SJSA1 (cell line): ENCODE measurements at regions not wholly inside any gene's neighbourhood (a gene's known extent, or its start where the extent isn't known, plus 50 kb on each side); places are given as distances from the start of the nearest gene placed in this dataset.
"Not testable (repeated sequence)": the region's sequence is repeated elsewhere in the genome, so short reads cannot be mapped to it uniquely, and the experiment has no call there.

Experiments
- DNase-seq, 2 experiments: peaks; one replicate each; pipeline ENCODE4 v3.0.0-alpha.2; 2015 to 2020; ENCODE audit warnings: low spot score in 2 of 2, low read depth in 1 of 2
- H3K27ac ChIP-seq: fragments of 250-450 bp; sonication (Bioruptor Pico); 2 replicates; pipeline ENCODE4 v1.5.1; 2020; ENCODE audit warnings: mild to moderate bottlenecking, moderate library complexity
- H3K27me3 ChIP-seq: fragments of 250-450 bp; sonication (Bioruptor Pico); replicated peaks from 2 replicates; pipeline ENCODE4 v1.5.1; 2020; ENCODE audit warnings: mild to moderate bottlenecking, moderate library complexity
- H3K36me3 ChIP-seq: fragments of 250-450 bp; sonication (Bioruptor Pico); 2 replicates; pipeline ENCODE4 v1.5.1; 2020; ENCODE audit warnings: mild to moderate bottlenecking
- H3K4me1 ChIP-seq: fragments of 250-450 bp; sonication (Bioruptor Pico); replicated peaks from 2 replicates; pipeline ENCODE4 v1.6.1; 2021; ENCODE audit warnings: mild to moderate bottlenecking
- H3K4me3 ChIP-seq: fragments of 250-450 bp; sonication (Bioruptor Pico); 2 replicates; pipeline ENCODE4 v1.5.1; 2020; ENCODE audit warnings: mild to moderate bottlenecking
- H3K9me3 ChIP-seq: fragments of 250-450 bp; sonication (Bioruptor Pico); replicated peaks from 2 replicates; pipeline ENCODE4 v1.5.1; 2020; ENCODE audit warnings: mild to moderate bottlenecking

DNA sequence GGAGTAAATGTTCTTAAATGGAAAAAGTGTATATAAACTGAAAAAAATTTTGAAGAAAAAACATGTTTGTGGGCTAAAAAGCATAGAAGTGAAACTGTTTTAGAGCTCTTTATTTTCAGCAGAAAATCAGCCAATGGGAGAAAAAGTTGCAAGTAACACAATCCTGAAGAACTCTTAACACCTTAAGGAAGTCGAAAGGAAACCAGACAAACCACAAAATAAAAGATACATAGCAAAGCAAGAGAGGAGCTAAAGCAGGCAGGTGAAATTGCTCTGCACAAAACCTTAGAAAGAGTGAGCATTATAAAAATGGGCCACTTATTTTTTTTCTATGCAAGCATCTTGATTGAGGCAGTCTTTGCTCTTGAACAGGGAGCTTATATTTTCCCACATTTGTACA lies 300.5 kb downstream of the RAP2B start:
- no peaks in the 10 kb centered on the region for H3K9me3 ChIP-seq
- H3K27ac ChIP-seq, result no peak overlapping the region
- H3K27me3 ChIP-seq, result no peaks in the 10 kb centered on the region
- DNase-seq, result no peak
- no peaks in the 10 kb centered on the region for H3K36me3 ChIP-seq
- no peak overlapping the region for H3K4me3 ChIP-seq
- no peaks in the 10 kb centered on the region for H3K4me1 ChIP-seq

DNA sequence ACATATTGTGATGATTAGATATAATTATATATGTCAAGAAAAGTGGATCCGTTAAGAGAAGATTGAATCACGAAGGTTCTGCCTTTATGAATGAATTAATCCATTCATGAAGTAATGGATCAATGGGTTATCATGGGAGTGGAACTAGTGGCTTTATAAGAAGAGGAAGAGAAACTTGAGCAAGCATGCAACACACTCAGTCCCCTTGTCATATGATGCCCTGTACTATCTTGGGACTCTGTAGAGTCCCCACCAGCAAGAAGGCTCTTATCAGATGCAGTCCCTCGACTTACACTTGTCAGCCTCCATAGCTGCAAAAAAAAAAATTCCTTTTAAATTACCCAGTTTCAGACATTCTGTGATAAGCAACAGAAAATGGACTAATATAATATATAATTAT lies 301.9 kb downstream of the RAP2B start:
- Histone ChIP-seq H3K4me1 (no peaks in the 10 kb centered on the region), H3K9me3 (no peaks in the 10 kb centered on the region), H3K27me3 (no peaks in the 10 kb centered on the region), H3K27ac (no peak overlapping the region), H3K36me3 (no peaks in the 10 kb centered on the region), H3K4me3 (no peak overlapping the region)
- no peak for DNase-seq

DNA sequence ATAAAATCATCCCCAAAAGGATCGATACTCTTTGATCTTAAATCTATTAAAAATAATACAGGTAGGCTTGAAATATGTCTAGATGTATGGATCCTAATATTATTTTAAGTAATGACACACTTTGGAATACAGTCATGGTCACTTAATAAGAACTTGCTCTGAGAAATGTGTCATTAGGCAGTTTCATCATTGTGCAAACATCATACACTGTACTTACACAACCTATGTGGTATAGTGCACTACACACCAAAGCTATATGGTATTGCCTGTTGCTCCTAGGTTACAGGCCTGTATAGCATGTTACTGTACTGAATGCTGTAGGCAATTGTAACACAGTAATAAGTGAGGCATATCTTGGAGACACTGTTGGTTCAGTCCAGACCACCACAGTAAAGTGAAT lies 307.1 kb downstream of the RAP2B start:
- DNase-seq, result no peak
- Histone ChIP-seq H3K27me3 (no peaks in the 10 kb centered on the region), H3K36me3 (no peaks in the 10 kb centered on the region), H3K27ac (no peak overlapping the region), H3K4me3 (no peak overlapping the region), H3K9me3 (no peaks in the 10 kb centered on the region), H3K4me1 (no peaks in the 10 kb centered on the region)

DNA sequence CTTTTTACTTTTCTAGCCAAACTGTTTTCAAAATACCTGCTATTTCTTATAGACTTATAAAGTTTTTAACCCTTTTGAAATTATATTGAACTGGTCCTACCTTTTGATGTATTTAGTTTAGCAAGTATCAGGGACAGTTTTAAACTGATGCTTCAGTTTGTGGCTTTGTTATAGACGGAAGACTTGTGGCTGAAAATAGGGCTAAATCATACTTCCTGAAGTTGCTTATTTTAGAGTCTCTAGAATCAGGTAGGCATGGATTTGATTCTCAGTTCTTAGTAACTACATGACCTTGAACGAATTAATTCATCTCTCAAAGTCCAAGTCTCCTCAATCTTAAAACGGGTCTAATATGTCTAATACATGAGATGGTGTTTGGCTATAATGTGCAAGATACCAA lies 322.8 kb downstream of the RAP2B start:
- H3K27me3 ChIP-seq, result no peaks in the 10 kb centered on the region
- H3K27ac ChIP-seq, result no peak overlapping the region
- no peaks in the 10 kb centered on the region for H3K36me3 ChIP-seq
- no peaks in the 10 kb centered on the region for H3K4me1 ChIP-seq
- H3K9me3 ChIP-seq, result no peaks in the 10 kb centered on the region
- H3K4me3 ChIP-seq, result no peak overlapping the region
- no peak for DNase-seq

DNA sequence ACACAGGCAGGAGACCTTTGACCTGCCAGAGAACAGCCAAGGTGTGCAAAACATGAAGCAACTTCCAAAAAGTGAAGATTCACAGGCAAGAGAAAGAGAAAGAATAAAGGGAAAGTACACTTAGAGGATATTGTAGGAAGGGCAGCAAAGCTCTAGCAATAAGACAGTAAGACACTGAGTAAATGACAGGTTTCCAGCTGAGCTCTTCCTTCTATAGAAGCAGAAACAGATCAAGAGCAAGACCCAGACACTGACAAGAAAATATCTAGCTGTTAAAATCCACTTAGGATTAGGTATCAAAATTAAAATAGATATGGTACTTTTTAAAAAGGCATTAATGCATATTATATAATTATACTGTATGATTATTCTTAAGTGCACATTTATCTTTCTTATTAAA lies 333.4 kb downstream of the RAP2B start:
- DNase-seq, result no peak
- no peaks in the 10 kb centered on the region for H3K9me3 ChIP-seq
- no peak overlapping the region for H3K4me3 ChIP-seq
- H3K27me3 ChIP-seq, result no peaks in the 10 kb centered on the region
- H3K36me3 ChIP-seq, result no peaks in the 10 kb centered on the region
- H3K27ac ChIP-seq, result no peak overlapping the region
- no peaks in the 10 kb centered on the region for H3K4me1 ChIP-seq

DNA sequence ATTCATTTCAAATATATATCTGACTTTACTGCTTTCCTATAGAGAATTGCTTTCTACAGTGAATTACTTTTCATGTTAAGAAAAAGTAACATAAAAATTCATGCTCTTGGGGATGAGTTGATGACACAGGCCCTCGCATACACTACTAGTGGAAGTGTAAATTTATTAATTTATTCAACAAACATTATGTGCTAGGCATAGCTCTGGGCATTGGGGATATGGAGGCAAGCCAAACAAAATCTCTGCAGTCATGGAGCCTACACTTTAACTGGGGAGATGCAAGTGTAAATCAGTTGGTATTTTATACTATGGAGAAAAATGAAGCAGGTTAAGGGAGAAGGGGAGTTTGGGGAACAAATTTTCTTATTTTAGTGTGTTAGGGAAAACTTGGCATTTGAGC lies 340.7 kb downstream of the RAP2B start:
- DNase-seq, result no peak
- Histone ChIP-seq H3K27me3 (0 out of 2 replicates have a peak, but pooled peaks cover 2% of the 10 kb centered on the region), H3K4me1 (no peaks in the 10 kb centered on the region)

DNA sequence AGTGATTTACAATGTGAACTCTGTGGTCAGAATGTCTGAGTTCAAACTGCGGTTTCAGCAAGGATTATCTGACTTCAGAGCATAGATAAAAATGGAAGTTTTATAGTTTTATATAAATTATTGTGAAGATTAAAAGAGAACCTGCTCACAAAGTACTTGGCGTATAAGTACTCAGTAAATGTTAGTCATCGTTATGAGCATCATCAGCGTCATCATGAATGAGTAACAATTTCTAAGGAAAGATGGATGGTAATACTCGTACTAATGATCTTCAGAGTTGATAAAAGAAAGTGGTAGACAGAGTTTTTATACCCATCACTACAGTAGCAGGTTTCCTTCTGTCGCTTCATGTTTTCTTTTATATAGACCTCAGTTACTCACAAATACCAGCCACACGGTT lies 341.8 kb downstream of the RAP2B start:
- no peak for DNase-seq
- Histone ChIP-seq H3K27ac (no peak overlapping the region), H3K36me3 (no peaks in the 10 kb centered on the region), H3K27me3 (0 out of 2 replicates have a peak, but pooled peaks cover 2% of the 10 kb centered on the region), H3K4me1 (no peaks in the 10 kb centered on the region), H3K4me3 (no peak overlapping the region), H3K9me3 (no peaks in the 10 kb centered on the region)

More for the DNA sequence above, 340.7 kb downstream of the RAP2B start:
- H3K27ac ChIP-seq, result no peak overlapping the region
- no peak overlapping the region for H3K4me3 ChIP-seq
- no peaks in the 10 kb centered on the region for H3K9me3 ChIP-seq
- H3K36me3 ChIP-seq, result no peaks in the 10 kb centered on the region

DNA sequence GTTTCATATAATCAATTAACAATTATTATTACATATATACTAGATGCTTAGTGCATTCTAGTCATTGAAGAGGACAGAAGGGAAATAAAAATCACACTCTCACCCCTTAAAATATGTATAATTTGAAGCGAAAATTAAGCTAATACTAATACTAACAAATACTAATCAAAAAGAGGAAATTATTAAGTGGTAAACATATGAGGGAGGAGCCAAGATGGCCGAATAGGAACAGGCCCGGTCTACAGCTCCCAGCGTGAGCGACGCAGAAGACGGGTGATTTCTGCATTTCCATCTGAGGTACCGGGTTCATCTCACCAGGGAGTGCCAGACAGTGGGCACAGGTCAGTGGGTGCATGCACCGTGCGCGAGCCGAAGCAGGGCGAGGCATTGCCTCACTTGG lies 344.2 kb downstream of the RAP2B start:
- H3K36me3 ChIP-seq, H3K27me3 ChIP-seq, H3K9me3 ChIP-seq, H3K4me1 ChIP-seq, DNase-seq, H3K4me3 ChIP-seq, H3K27ac ChIP-seq: not testable (repeated sequence)

DNA sequence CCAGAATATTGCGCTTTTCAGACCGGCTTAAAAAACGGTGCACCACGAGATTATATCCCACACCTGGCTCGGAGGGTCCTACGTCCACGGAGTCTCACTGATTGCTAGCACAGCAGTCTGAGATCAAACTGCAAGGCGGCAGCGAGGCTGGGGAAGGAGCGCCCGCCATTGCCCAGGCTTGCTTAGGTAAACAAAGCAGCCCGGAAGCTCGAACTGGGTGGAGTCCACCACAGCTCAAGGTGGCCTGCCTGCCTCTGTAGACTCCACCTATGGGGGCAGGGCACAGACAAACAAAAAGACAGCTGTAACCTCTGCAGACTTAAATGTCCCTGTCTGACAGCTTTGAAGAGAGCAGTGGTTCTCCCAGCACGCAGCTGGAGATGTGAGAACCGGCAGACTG lies 344.7 kb downstream of the RAP2B start:
- H3K36me3 ChIP-seq, H3K4me1 ChIP-seq, H3K4me3 ChIP-seq, H3K9me3 ChIP-seq, H3K27me3 ChIP-seq, H3K27ac ChIP-seq, DNase-seq: not testable (repeated sequence)

DNA sequence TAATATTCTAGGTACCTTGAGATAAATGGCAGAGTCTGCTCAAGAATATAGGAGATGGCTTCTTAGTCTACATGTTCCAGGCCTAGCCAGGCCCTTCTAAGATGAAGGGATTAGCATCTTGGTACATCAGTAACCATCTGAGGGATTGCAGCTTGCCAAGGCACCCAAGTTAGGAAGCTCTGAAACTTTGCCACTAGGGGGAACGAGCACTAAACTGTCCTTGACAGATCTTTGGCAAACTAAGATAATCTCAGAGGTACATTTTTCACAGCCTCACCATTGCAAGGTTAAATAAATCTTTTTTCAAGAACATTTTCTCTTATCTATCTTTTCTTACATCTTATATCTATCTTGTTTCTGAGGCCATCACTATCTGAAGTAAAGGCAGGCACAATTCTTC lies 351.2 kb downstream of the RAP2B start:
- no peaks in the 10 kb centered on the region for H3K27me3 ChIP-seq
- H3K4me1 ChIP-seq, result no peaks in the 10 kb centered on the region
- H3K4me3 ChIP-seq, result no peak overlapping the region
- H3K36me3 ChIP-seq, result no peaks in the 10 kb centered on the region
- H3K9me3 ChIP-seq, result no peaks in the 10 kb centered on the region
- no peak for DNase-seq
- H3K27ac ChIP-seq, result no peak overlapping the region

DNA sequence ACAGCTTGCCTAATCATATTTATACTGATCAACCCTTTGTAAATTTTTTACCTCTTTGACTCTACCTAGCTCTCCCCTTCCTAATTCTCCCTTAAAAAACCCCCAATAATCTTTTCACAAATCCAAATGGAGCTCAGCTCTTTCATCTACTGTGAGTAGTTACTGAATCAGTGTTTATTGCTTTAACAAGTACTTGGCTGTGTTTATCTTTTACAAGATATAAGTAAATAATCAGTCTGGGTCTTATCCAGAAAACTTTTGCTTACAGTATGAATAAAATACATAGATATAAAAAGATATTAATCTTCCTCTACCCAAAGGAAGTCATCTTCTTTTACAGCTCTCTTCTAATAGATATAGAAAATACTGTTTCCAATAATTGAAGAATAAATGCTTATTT lies 366.4 kb downstream of the RAP2B start:
- Histone ChIP-seq H3K9me3 (no peaks in the 10 kb centered on the region), H3K27ac (no peak overlapping the region), H3K27me3 (no peaks in the 10 kb centered on the region), H3K36me3 (no peaks in the 10 kb centered on the region), H3K4me3 (no peak overlapping the region), H3K4me1 (no peaks in the 10 kb centered on the region)
- DNase-seq, result no peak

DNA sequence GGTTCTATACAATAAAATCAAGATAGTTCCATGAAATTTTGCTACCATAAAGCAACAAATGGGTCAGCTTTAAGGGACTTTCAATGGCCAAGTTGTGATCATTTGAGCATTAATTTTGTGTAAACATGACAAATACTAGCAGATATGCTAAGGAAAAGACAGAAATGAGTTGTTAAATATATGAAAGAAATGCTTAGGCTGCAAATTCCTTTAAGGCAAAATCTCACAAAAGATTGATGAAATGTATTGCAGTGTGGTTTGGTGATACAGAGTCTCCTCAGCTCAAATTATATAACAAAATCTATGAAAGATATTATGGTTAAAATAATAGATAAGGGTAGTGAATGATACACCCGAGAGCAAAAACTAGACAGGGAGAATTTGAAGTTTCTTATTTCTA lies 377.2 kb downstream of the RAP2B start:
- Histone ChIP-seq H3K27me3 (no peaks in the 10 kb centered on the region), H3K36me3 (no peaks in the 10 kb centered on the region), H3K9me3 (no peaks in the 10 kb centered on the region; the same call in 1 of the 2 replicates), H3K4me1 (no peaks in the 10 kb centered on the region), H3K4me3 (no peak overlapping the region), H3K27ac (no peak overlapping the region)
- no peak for DNase-seq

DNA sequence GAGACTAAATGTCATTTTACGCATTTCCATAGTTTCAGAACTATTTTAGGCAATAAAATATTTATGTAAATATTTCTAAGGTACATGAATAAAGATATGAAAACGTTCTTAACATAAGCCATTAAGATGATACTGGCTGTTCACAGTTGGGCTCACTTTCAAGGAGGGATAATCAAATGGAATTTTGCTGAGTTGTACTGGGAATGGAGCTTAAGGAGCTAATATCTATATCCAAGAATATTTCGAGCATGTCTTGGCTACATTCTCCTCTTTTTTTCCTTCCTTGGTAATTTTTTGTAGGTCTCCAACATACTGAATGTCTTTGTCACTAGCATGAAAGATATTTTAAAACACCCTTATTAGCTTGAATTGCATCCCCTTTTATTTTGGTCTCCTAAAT lies 383.4 kb downstream of the RAP2B start:
- no peak overlapping the region for H3K4me3 ChIP-seq
- H3K36me3 ChIP-seq, result no peaks in the 10 kb centered on the region

DNA sequence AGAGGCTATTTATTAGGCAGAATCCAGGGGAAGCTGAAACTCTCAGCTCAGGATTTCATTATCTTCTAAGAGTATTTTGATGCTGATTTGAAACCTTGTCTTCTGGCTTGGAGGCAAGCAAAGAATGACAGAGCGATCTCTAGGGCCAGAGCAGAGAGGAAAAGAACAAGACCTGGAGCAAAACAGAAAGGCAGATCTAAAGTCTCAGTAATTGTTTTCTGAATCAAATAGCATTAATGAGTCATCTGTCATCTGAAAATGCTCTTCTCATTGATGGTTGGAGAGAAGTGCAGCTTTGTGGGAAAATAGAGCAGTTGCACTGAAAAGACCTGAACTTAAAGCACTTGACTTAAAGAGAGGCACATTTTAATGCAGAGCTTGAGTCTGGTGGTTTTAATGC lies 385.9 kb downstream of the RAP2B start:
- no peaks in the 10 kb centered on the region for H3K27me3 ChIP-seq
- H3K27ac ChIP-seq, result no peak overlapping the region
- no peak for DNase-seq
- no peaks in the 10 kb centered on the region for H3K36me3 ChIP-seq
- no peaks in the 10 kb centered on the region for H3K4me1 ChIP-seq
- H3K9me3 ChIP-seq, result no peaks in the 10 kb centered on the region
- no peak overlapping the region for H3K4me3 ChIP-seq

More for the DNA sequence above, 383.4 kb downstream of the RAP2B start:
- no peak for DNase-seq
- Histone ChIP-seq H3K27ac (no peak overlapping the region), H3K4me1 (no peaks in the 10 kb centered on the region), H3K27me3 (no peaks in the 10 kb centered on the region), H3K9me3 (no peaks in the 10 kb centered on the region)

DNA sequence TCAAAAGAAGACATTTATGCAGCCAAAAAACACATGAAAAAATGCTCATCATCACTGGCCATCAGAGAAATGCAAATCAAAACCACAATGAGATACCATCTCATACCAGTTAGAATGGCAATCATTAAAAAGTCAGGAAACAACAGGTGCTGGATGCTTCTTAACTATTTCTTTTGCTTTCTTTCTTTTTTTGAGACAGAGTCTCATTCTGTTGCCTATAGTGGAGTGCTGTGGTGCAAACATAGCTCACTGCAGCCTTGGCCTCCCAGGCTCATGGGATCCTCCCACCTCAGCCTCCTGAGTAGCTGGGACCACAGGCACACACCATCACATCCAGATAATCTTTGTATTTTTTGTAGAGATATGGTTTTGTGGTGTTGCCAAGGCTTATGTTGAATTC lies 387.7 kb downstream of the RAP2B start:
- H3K27me3 ChIP-seq, DNase-seq, H3K9me3 ChIP-seq, H3K27ac ChIP-seq, H3K4me3 ChIP-seq, H3K4me1 ChIP-seq, H3K36me3 ChIP-seq: not testable (repeated sequence)
